ENCODE measurements at regions not wholly inside any gene's neighbourhood (a gene's known extent, or its start where the extent isn't known, plus 50 kb on each side); places are given as distances from the start of the nearest gene placed in this dataset.

DNA sequence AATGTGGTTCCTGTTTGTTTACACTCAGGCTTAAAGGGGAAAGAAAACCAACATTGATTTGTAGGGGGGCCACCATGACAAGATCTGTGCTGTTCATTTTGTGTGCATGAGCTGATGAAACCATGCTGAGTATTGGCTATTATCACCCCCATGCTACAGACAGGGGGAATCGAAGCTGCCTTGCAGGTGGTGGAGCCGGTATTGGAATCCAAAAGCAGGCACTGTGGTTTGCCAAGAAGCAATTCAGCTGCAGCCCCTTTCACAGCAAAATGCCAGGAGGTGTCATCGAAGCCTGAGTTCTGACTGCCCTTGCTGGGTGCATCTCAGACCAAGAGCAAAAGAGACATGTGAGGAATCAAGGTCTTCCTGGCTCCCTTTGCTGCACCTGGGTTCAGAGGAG, 221.9 kb downstream of the UXS1 start:
- H3K27ac ChIP-seq (ENCODE audit: low read length) = no peak overlapping the region
- no peaks in the 10 kb centered on the region for H3K4me1 ChIP-seq (ENCODE audit: control insufficient read depth, insufficient read depth, low read length)
- H3K27me3 ChIP-seq (ENCODE audit: control insufficient read depth in 1 of 2, insufficient read depth in 2 of 2, low read length in 2 of 2) = no peaks in the 10 kb centered on the region
- no peak overlapping the region for H3K9ac ChIP-seq (ENCODE audit: low read length in 2 of 2)
- H3K36me3 ChIP-seq (ENCODE audit: control insufficient read depth in 2 of 2, insufficient read depth in 2 of 2, low read length in 2 of 2) = no peaks in the 10 kb centered on the region
- H3K9me3 ChIP-seq (ENCODE audit: control insufficient read depth in 2 of 2, low read length in 2 of 2) = peaks cover 0 to 3% of the 10 kb centered on the region in 2 donors
- H3K4me3 ChIP-seq (ENCODE audit: low read length in 2 of 2) = no peak overlapping the region

DNA sequence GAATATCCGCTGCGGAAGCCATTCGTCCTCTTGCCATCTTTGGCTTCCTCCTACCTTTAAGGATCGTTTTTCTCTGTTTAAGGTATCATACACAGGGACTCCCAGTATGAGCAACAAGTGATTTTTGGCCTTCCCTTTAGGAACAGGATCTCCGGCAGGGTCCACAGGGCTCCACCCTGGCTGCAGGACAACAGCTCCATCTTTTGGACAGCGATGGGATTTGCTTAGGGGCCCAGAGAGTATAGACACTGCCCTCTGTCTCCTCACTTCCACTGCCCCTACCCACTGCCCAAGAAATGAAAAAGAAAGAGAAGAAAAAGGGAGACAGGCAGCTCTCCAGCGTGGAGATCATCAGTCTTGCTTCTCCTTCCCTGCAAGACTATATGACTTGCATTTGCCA, 224.5 kb downstream of the UXS1 start:
- Histone ChIP-seq H3K27ac (ENCODE audit: low read length) (no peak overlapping the region), H3K9ac (ENCODE audit: low read length in 2 of 2) (no peak overlapping the region), H3K4me1 (ENCODE audit: control insufficient read depth, insufficient read depth, low read length) (no peaks in the 10 kb centered on the region), H3K4me3 (ENCODE audit: low read length in 2 of 2) (no peak overlapping the region), H3K27me3 (ENCODE audit: control insufficient read depth in 1 of 2, insufficient read depth in 2 of 2, low read length in 2 of 2) (no peaks in the 10 kb centered on the region), H3K36me3 (ENCODE audit: control insufficient read depth in 2 of 2, insufficient read depth in 2 of 2, low read length in 2 of 2) (no peaks in the 10 kb centered on the region), H3K9me3 (ENCODE audit: control insufficient read depth in 2 of 2, low read length in 2 of 2) (no peaks in the 10 kb centered on the region)

DNA sequence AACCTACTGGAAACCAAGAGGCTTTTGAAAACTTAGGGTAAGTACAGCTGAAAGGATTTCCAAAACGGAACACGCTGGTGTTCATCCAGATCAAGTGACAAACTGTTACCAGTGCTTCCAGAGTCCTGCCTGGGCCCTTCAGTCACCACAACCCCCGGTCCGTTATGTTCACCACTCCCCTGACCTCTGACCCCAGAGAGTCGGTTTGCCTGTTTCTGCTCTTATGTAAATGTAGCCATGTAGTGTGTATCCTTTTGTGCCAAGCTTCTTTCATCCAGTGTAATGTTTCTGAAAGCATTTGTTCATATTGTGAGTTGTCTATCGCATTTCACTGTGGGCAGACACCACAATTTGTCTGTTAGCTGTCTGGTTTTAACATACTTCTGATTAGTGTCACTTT, 217.5 kb downstream of the NCK2 start:
- H3K36me3 ChIP-seq (ENCODE audit: control insufficient read depth in 2 of 2, insufficient read depth in 2 of 2, low read length in 2 of 2) = no peaks in the 10 kb centered on the region
- no peak overlapping the region for H3K4me3 ChIP-seq (ENCODE audit: low read length in 2 of 2)
- peaks cover 4 to 7% of the 10 kb centered on the region in 2 donors for H3K9me3 ChIP-seq (ENCODE audit: control insufficient read depth in 2 of 2, low read length in 2 of 2)
- H3K27me3 ChIP-seq (ENCODE audit: control insufficient read depth in 1 of 2, insufficient read depth in 2 of 2, low read length in 2 of 2) = no peaks in the 10 kb centered on the region
- no peak overlapping the region for H3K9ac ChIP-seq (ENCODE audit: low read length in 2 of 2)
- H3K4me1 ChIP-seq (ENCODE audit: control insufficient read depth, insufficient read depth, low read length) = no peaks in the 10 kb centered on the region
- H3K27ac ChIP-seq (ENCODE audit: low read length) = no peak overlapping the region

DNA sequence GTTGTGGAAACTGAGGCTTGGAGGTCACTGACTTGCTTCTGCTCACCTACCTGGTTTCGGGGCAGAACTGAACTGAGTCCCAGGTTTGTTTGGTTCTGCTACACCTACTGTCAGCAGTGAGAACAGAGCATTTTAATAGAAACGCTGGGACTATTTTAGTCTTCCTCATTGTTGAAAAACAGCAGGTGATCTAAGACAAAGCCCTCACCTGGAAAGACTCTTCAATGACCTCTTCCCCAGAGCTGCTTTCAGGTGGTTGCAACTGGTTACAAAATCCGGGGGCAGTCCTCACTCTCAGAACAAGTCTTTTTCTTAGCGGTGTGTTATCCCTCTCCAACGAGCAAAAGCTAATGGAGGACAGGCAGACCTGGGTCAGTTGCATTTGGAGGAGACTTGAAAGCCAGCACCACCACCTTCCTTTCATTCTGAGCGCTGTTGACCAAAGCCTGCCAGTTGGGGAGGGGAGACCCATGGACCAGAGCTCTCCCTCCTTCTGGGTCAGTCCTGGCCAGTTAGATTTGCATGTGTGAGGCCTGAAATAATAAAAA, 217.0 kb downstream of the NCK2 start:
- Histone ChIP-seq H3K27ac (ENCODE audit: low read length) (no peak overlapping the region), H3K4me1 (ENCODE audit: control insufficient read depth, insufficient read depth, low read length) (no peaks in the 10 kb centered on the region), H3K9me3 (ENCODE audit: control insufficient read depth in 2 of 2, low read length in 2 of 2) (peaks cover 4 to 7% of the 10 kb centered on the region in 2 donors), H3K9ac (ENCODE audit: low read length in 2 of 2) (no peak overlapping the region), H3K36me3 (ENCODE audit: control insufficient read depth in 2 of 2, insufficient read depth in 2 of 2, low read length in 2 of 2) (no peaks in the 10 kb centered on the region), H3K27me3 (ENCODE audit: control insufficient read depth in 1 of 2, insufficient read depth in 2 of 2, low read length in 2 of 2) (no peaks in the 10 kb centered on the region), H3K4me3 (ENCODE audit: low read length in 2 of 2) (no peak overlapping the region)

DNA sequence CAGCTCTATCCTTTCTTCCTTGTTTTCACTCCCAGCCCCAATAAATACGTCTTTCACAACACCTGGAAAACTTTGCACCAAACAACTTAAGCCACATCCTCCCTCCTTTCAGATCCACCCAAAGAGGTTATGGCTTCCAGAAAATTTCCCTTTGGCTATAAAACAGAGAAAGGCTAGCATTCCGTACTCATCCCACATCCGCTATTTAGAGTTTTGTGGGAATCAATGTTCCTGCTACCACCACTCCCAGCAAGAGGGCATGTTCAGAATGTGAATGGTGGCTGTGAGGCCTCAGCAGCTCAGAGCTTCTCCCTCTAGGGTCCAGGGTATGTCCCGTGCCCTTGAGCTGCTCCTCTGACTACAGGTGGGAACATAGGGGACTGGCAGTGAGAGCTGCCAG, 214.6 kb downstream of the NCK2 start:
- Histone ChIP-seq H3K9ac (ENCODE audit: low read length in 2 of 2) (no peak overlapping the region), H3K27me3 (ENCODE audit: control insufficient read depth in 1 of 2, insufficient read depth in 2 of 2, low read length in 2 of 2) (no peaks in the 10 kb centered on the region), H3K4me3 (ENCODE audit: low read length in 2 of 2) (no peak overlapping the region), H3K27ac (ENCODE audit: low read length) (no peak overlapping the region), H3K9me3 (ENCODE audit: control insufficient read depth in 2 of 2, low read length in 2 of 2) (peaks cover 4 to 7% of the 10 kb centered on the region in 2 donors), H3K36me3 (ENCODE audit: control insufficient read depth in 2 of 2, insufficient read depth in 2 of 2, low read length in 2 of 2) (no peaks in the 10 kb centered on the region), H3K4me1 (ENCODE audit: control insufficient read depth, insufficient read depth, low read length) (no peaks in the 10 kb centered on the region)

DNA sequence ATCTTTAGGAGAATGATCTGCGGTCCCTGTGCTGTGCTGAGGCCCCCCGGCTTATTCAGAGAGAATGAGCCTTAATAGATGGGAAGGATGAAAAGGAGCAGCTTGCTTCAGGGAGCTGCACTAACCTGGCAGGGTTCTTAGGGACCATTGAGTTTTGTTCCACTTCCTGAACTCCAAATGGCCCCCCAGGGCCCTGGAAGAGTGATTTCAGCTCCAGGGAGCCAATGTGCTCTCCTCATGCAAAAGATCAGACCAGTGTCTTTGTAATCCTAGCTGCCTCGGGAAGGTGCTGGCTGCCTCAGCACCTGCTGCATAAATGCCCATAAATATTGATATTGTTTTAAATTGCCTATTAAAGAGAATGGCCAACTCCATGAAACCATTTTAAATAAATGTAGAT, 210.2 kb downstream of the NCK2 start:
- peaks cover 4 to 7% of the 10 kb centered on the region in 2 donors for H3K9me3 ChIP-seq (ENCODE audit: control insufficient read depth in 2 of 2, low read length in 2 of 2)
- H3K4me1 ChIP-seq (ENCODE audit: control insufficient read depth, insufficient read depth, low read length) = peaks cover 2% of the 10 kb centered on the region
- H3K9ac ChIP-seq (ENCODE audit: low read length in 2 of 2) = no peak overlapping the region
- no peak overlapping the region for H3K27ac ChIP-seq (ENCODE audit: low read length)
- no peak overlapping the region for H3K4me3 ChIP-seq (ENCODE audit: low read length in 2 of 2)
- H3K36me3 ChIP-seq (ENCODE audit: control insufficient read depth in 2 of 2, insufficient read depth in 2 of 2, low read length in 2 of 2) = no peaks in the 10 kb centered on the region
- no peaks in the 10 kb centered on the region for H3K27me3 ChIP-seq (ENCODE audit: control insufficient read depth in 1 of 2, insufficient read depth in 2 of 2, low read length in 2 of 2)

DNA sequence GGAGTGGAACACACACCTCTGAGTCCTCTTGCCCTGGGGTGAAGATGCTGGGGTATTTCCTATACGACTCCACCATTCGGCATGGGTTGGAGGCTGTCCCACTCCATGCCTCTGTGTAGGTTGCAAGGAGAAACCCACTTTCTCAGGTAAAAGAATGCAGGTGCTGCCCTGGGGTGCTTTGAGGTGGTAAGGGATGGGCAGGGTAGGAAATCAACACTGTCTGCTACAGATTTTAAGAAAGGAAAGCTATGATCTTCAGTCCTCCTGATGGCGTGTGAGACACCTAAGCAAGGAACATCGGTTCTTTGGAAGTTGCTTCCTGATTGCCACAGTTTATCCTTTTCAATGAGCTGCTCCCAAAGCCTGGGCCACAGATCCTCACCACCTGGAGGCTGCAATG, 209.2 kb downstream of the NCK2 start:
- no peak overlapping the region for H3K27ac ChIP-seq (ENCODE audit: low read length)
- peaks cover 4 to 7% of the 10 kb centered on the region in 2 donors for H3K9me3 ChIP-seq (ENCODE audit: control insufficient read depth in 2 of 2, low read length in 2 of 2)
- H3K27me3 ChIP-seq (ENCODE audit: control insufficient read depth in 1 of 2, insufficient read depth in 2 of 2, low read length in 2 of 2) = no peaks in the 10 kb centered on the region
- H3K4me3 ChIP-seq (ENCODE audit: low read length in 2 of 2) = no peak overlapping the region
- H3K36me3 ChIP-seq (ENCODE audit: control insufficient read depth in 2 of 2, insufficient read depth in 2 of 2, low read length in 2 of 2) = no peaks in the 10 kb centered on the region
- no peak overlapping the region for H3K9ac ChIP-seq (ENCODE audit: low read length in 2 of 2)
- peaks cover 2% of the 10 kb centered on the region for H3K4me1 ChIP-seq (ENCODE audit: control insufficient read depth, insufficient read depth, low read length)

DNA sequence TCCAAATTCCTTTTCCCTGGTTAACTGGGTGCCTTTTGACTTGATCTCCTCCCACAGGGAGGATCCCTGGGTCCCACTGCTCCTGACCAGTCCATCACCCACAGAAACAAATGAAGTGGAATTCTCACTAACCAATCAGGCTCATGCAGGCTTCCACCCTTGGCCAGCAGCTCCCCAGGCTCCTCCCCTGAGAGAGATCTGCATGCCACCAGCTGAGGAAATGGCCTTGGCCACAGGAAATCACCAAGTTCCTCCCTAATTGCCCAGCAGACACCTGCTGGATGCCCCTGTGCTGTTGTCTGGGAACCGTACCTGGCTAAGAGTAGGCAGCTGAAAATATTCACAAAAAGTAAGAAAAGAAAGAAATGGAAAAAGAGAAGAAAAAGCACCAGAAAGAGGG, 207.4 kb downstream of the NCK2 start:
- no peaks in the 10 kb centered on the region for H3K27me3 ChIP-seq (ENCODE audit: control insufficient read depth in 1 of 2, insufficient read depth in 2 of 2, low read length in 2 of 2)
- H3K36me3 ChIP-seq (ENCODE audit: control insufficient read depth in 2 of 2, insufficient read depth in 2 of 2, low read length in 2 of 2) = no peaks in the 10 kb centered on the region
- peaks cover 2% of the 10 kb centered on the region for H3K4me1 ChIP-seq (ENCODE audit: control insufficient read depth, insufficient read depth, low read length)
- H3K9ac ChIP-seq (ENCODE audit: low read length in 2 of 2) = no peak overlapping the region
- H3K4me3 ChIP-seq (ENCODE audit: low read length in 2 of 2) = no peak overlapping the region
- no peaks in the 10 kb centered on the region for H3K9me3 ChIP-seq (ENCODE audit: control insufficient read depth in 2 of 2, low read length in 2 of 2)
- H3K27ac ChIP-seq (ENCODE audit: low read length) = no peak overlapping the region

DNA sequence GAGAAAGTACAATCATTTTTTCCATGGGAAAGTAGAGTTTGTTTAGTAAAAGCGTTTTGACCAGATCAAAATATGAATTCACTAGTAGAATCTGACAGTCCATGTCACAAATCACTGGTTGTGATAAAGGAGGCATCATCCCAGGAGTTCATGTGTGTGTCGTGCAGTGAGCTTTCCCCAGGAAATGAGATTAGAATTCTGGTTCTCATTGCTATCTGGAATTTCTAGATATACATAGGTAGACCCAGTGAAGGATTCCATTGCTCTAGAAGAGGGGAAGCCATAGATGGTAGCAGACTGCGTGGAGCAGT, 206.6 kb downstream of the NCK2 start:
- no peaks in the 10 kb centered on the region for H3K9me3 ChIP-seq (ENCODE audit: control insufficient read depth in 2 of 2, low read length in 2 of 2)
- H3K27me3 ChIP-seq (ENCODE audit: control insufficient read depth in 1 of 2, insufficient read depth in 2 of 2, low read length in 2 of 2) = no peaks in the 10 kb centered on the region
- peaks cover 2% of the 10 kb centered on the region for H3K4me1 ChIP-seq (ENCODE audit: control insufficient read depth, insufficient read depth, low read length)
- no peak overlapping the region for H3K9ac ChIP-seq (ENCODE audit: low read length in 2 of 2)
- no peaks in the 10 kb centered on the region for H3K36me3 ChIP-seq (ENCODE audit: control insufficient read depth in 2 of 2, insufficient read depth in 2 of 2, low read length in 2 of 2)
- H3K4me3 ChIP-seq (ENCODE audit: low read length in 2 of 2) = no peak overlapping the region
- no peak overlapping the region for H3K27ac ChIP-seq (ENCODE audit: low read length)

DNA sequence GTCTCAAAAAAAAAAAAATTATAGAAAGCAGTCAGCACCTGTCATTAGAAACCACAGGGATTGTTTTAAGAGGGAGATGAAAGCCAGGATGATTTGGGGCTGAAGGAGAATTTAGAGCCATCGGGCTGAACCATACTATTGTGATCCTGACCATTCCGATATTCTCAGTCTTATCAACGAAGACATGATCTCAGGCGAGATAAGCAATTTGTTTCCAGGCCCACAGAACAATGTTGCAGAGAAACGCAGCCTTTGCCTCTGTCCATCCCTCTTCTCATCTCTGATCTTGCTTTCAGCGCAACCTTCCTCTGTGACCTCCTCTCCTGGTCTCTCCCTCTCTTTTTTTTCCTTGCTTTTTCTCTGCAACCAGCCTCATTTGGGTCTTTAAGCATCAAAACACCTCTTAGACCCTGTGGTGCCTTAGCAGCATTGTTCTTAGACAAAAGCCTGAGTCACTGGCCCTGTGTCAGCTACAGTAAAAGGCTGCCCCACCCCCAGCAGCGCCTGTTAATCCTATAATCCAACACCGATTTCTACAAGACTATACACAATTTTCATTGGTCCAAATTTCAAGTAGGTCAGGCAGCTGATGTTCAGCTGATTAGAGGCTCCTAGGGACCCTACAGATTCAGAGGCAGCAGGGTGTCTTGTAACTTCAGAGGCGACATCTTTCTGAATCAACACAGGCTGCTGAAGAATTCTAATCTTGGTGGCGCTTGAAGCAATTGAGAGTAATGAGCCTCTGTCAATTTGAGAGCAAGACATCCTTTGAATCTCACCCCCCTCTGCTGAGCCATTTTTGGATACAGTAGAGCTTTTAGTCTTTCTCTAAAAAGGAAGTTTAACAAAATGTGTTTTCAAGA, 206.0 kb downstream of the NCK2 start:
- H3K9me3 ChIP-seq (ENCODE audit: control insufficient read depth in 2 of 2, low read length in 2 of 2) = no peaks in the 10 kb centered on the region
- H3K4me1 ChIP-seq (ENCODE audit: control insufficient read depth, insufficient read depth, low read length) = peaks cover 2% of the 10 kb centered on the region
- H3K36me3 ChIP-seq (ENCODE audit: control insufficient read depth in 2 of 2, insufficient read depth in 2 of 2, low read length in 2 of 2) = no peaks in the 10 kb centered on the region
- no peak overlapping the region for H3K4me3 ChIP-seq (ENCODE audit: low read length in 2 of 2)
- no peaks in the 10 kb centered on the region for H3K27me3 ChIP-seq (ENCODE audit: control insufficient read depth in 1 of 2, insufficient read depth in 2 of 2, low read length in 2 of 2)
- no peak overlapping the region for H3K9ac ChIP-seq (ENCODE audit: low read length in 2 of 2)
- H3K27ac ChIP-seq (ENCODE audit: low read length) = no peak overlapping the region

DNA sequence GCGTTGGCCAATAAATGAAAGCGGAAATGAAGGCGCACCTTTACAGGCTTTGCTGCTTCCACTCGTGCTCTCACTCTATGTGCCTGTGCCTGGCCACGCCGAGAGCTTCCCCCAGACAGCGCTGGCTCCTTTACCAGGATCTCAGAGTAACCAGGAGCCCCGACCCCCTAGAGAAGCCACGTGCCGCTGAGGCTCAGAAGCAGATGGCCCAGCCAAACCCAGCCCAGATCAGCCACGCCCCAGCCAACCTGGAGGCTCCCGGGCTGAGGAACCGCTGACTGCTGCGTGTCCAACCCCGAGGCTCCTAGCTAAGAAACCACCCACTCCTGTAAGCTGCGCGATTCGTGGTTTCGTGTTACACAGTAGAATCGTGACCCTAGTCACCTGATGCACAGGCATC, 199.3 kb downstream of the NCK2 start:
- no peak overlapping the region for H3K4me3 ChIP-seq (ENCODE audit: low read length in 2 of 2)
- no peaks in the 10 kb centered on the region for H3K36me3 ChIP-seq (ENCODE audit: control insufficient read depth in 2 of 2, insufficient read depth in 2 of 2, low read length in 2 of 2)
- H3K27me3 ChIP-seq (ENCODE audit: control insufficient read depth in 1 of 2, insufficient read depth in 2 of 2, low read length in 2 of 2) = no peaks in the 10 kb centered on the region
- H3K4me1 ChIP-seq (ENCODE audit: control insufficient read depth, insufficient read depth, low read length) = no peaks in the 10 kb centered on the region
- H3K27ac ChIP-seq (ENCODE audit: low read length) = no peak overlapping the region
- H3K9ac ChIP-seq (ENCODE audit: low read length in 2 of 2) = no peak overlapping the region
- H3K9me3 ChIP-seq (ENCODE audit: control insufficient read depth in 2 of 2, low read length in 2 of 2) = no peaks in the 10 kb centered on the region

All from stomach smooth muscle (tissue), 2 donors.